ENCODE measurements at regions not wholly inside any gene's neighbourhood (a gene's known extent, or its start where the extent isn't known, plus 50 kb on each side); places are given as distances from the start of the nearest gene placed in this dataset.

DNA sequence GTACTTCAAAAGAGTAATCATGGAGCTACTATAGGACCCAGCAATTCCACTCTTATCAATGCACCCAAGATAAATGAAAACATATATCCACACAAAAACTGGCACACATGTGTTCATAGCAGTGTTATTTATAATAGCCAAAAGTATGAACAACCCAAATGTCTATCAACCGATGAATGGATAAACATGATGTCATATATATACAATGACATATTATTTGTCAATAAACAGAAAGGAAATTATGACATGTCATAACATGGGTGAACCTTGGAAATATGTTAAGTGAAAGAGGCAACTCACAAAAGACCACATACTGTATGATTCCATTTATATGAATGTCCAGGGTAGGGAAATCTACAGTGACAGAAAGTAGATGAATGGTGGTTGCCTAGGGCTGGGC is 347.1 kb upstream of the DDHD1 start:
- Histone ChIP-seq H3K36me3 (ENCODE audit: control insufficient read depth, insufficient read depth, low read length) (no peaks in the 10 kb centered on the region), H3K27ac (ENCODE audit: insufficient read depth, low read length, poor library complexity, severe bottlenecking) (no peak overlapping the region), H3K4me3 (ENCODE audit: insufficient read depth, low read depth, low read length, poor library complexity, severe bottlenecking) (no peak overlapping the region), H3K27me3 (replicated peaks; ENCODE audit: control insufficient read depth, insufficient read depth, low read length, poor library complexity, severe bottlenecking) (no peaks in the 10 kb centered on the region), H3K4me1 (ENCODE audit: control insufficient read depth, insufficient read depth, low read length, poor library complexity, severe bottlenecking) (no peaks in the 10 kb centered on the region), H3K9me3 (ENCODE audit: control insufficient read depth, low read length) (no peaks in the 10 kb centered on the region)
- no peak for DNase-seq

DNA sequence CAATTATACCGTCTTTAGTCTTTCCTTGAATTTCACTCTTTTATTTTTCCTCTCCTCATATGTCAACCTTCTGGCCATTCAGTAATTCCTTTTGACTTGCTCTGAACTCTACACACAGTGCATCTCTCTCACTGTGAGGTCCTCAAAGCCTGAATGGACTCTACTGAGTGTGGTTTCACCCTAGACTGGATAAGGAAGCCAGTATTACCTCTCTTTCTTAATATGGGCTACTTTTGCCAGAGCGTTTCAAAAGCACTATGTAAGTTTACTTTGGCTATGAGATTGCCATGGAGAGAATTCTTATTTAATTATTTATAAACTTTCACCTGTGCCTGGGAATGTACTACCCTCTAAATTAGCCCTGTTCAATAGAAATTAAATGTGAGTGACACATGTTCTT is 343.5 kb upstream of the DDHD1 start:
- H3K4me3 ChIP-seq (ENCODE audit: insufficient read depth, low read depth, low read length, poor library complexity, severe bottlenecking) = no peak overlapping the region
- DNase-seq = no peak
- no peaks in the 10 kb centered on the region for H3K9me3 ChIP-seq (ENCODE audit: control insufficient read depth, low read length)
- no peaks in the 10 kb centered on the region for H3K4me1 ChIP-seq (ENCODE audit: control insufficient read depth, insufficient read depth, low read length, poor library complexity, severe bottlenecking)
- no peak overlapping the region for H3K27ac ChIP-seq (ENCODE audit: insufficient read depth, low read length, poor library complexity, severe bottlenecking)
- no peaks in the 10 kb centered on the region for H3K27me3 ChIP-seq (replicated peaks; ENCODE audit: control insufficient read depth, insufficient read depth, low read length, poor library complexity, severe bottlenecking)
- H3K36me3 ChIP-seq (ENCODE audit: control insufficient read depth, insufficient read depth, low read length) = no peaks in the 10 kb centered on the region

DNA sequence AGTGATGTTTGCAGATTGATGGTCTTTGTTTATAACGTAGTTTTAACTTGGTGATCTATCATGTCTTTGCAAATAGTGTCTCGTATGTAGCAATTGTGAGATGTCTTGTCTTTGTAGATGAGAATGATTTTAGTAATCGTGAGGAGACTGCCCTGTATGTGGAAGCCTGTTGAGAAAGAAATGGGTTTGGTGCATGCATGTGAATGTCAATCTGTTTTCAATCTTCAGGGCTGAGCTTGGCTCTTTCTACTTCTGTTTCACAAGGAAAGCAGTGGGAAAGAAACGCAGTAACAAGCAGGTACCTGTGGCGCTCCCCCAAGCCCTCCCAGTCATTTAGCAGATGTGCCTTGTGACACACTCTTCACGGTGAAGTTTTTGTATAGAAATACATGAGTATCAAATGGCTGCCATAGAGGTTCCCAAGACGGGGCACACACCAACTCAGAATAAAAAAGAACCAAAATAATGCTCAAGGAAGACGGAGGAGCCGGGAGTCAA is 342.8 kb upstream of the DDHD1 start:
- Histone ChIP-seq H3K4me1 (ENCODE audit: control insufficient read depth, insufficient read depth, low read length, poor library complexity, severe bottlenecking) (no peaks in the 10 kb centered on the region), H3K27ac (ENCODE audit: insufficient read depth, low read length, poor library complexity, severe bottlenecking) (no peak overlapping the region), H3K36me3 (ENCODE audit: control insufficient read depth, insufficient read depth, low read length) (no peaks in the 10 kb centered on the region)

DNA sequence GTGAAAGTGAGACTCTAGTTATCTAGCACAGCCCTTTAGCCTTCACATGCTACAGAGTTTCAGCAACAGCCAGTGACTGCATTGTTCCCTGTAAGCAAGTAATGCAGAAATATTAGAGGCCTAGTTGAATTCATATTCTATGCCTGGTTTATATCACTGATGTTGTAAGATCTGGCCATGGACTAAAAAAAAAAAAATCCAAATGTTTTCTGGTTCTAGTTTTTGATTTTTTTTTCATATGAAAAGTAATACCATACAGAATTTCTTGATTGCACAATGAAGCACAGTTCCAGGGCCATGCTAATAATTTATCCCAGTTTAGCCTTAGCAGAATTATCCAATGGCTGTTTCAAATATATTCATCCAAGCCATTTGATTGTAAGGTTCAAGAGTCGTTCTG is 341.5 kb upstream of the DDHD1 start:
- H3K27ac ChIP-seq (ENCODE audit: insufficient read depth, low read length, poor library complexity, severe bottlenecking) = no peak overlapping the region
- DNase-seq = no peak

More for the DNA sequence above, 342.8 kb upstream of the DDHD1 start:
- no peak for DNase-seq
- no peaks in the 10 kb centered on the region for H3K9me3 ChIP-seq (ENCODE audit: control insufficient read depth, low read length)
- H3K27me3 ChIP-seq (replicated peaks; ENCODE audit: control insufficient read depth, insufficient read depth, low read length, poor library complexity, severe bottlenecking) = no peaks in the 10 kb centered on the region
- no peak overlapping the region for H3K4me3 ChIP-seq (ENCODE audit: insufficient read depth, low read depth, low read length, poor library complexity, severe bottlenecking)

DNA sequence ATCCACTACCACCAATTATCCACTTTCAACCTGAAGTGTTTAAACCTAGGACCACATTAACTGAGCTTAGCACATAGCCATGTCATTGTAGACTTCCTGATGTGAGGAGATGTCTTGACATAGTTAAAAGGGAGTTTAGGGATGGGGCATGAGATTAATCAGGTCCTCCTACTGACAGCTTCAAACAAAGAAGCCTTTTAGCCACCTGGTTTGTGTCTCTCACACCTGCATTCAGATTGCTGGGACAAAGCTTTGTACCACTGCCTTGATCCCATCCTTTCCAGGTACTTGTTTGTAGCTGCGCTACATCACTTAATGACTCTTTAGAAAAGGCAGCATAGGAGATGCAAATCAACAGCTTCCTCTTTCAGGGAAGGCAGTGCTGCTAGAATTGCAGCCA is 340.7 kb upstream of the DDHD1 start:
- Histone ChIP-seq H3K27me3 (replicated peaks; ENCODE audit: control insufficient read depth, insufficient read depth, low read length, poor library complexity, severe bottlenecking) (no peaks in the 10 kb centered on the region), H3K4me3 (ENCODE audit: insufficient read depth, low read depth, low read length, poor library complexity, severe bottlenecking) (no peak overlapping the region), H3K27ac (ENCODE audit: insufficient read depth, low read length, poor library complexity, severe bottlenecking) (no peak overlapping the region), H3K4me1 (ENCODE audit: control insufficient read depth, insufficient read depth, low read length, poor library complexity, severe bottlenecking) (no peaks in the 10 kb centered on the region), H3K36me3 (ENCODE audit: control insufficient read depth, insufficient read depth, low read length) (no peaks in the 10 kb centered on the region), H3K9me3 (ENCODE audit: control insufficient read depth, low read length) (no peaks in the 10 kb centered on the region)
- DNase-seq = no peak

More for the DNA sequence above, 341.5 kb upstream of the DDHD1 start:
- Histone ChIP-seq H3K9me3 (ENCODE audit: control insufficient read depth, low read length) (no peaks in the 10 kb centered on the region), H3K36me3 (ENCODE audit: control insufficient read depth, insufficient read depth, low read length) (no peaks in the 10 kb centered on the region), H3K27me3 (replicated peaks; ENCODE audit: control insufficient read depth, insufficient read depth, low read length, poor library complexity, severe bottlenecking) (no peaks in the 10 kb centered on the region), H3K4me3 (ENCODE audit: insufficient read depth, low read depth, low read length, poor library complexity, severe bottlenecking) (no peak overlapping the region), H3K4me1 (ENCODE audit: control insufficient read depth, insufficient read depth, low read length, poor library complexity, severe bottlenecking) (no peaks in the 10 kb centered on the region)

GRCh38 chr14:53493320-53493719 is 340.2 kb upstream of the DDHD1 start:
- Histone ChIP-seq H3K4me1 (ENCODE audit: control insufficient read depth, insufficient read depth, low read length, poor library complexity, severe bottlenecking) (no peaks in the 10 kb centered on the region), H3K27me3 (replicated peaks; ENCODE audit: control insufficient read depth, insufficient read depth, low read length, poor library complexity, severe bottlenecking) (no peaks in the 10 kb centered on the region), H3K9me3 (ENCODE audit: control insufficient read depth, low read length) (no peaks in the 10 kb centered on the region), H3K4me3 (ENCODE audit: insufficient read depth, low read depth, low read length, poor library complexity, severe bottlenecking) (no peak overlapping the region), H3K36me3 (ENCODE audit: control insufficient read depth, insufficient read depth, low read length) (no peaks in the 10 kb centered on the region), H3K27ac (ENCODE audit: insufficient read depth, low read length, poor library complexity, severe bottlenecking) (no peak overlapping the region)
- no peak for DNase-seq

DNA sequence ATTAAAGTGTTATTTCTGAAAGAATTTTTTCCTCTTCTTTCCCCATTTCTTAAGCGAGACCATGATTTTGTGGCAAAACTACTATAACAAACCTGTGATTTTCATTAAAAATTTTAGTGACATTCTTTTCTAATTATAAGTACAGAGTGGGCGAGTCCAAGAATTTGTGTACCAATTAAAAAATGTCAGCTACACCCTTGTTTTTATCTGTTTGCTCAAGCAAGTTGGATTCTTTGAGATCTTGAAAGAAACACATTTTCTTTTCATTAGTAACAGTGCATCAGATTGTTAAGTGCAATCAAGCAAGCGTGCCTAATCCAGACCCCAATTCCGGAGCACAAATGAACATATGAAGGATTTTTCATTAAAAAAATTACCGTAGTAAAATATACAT is 338.8 kb upstream of the DDHD1 start:
- Histone ChIP-seq H3K9me3 (ENCODE audit: control insufficient read depth, low read length) (no peaks in the 10 kb centered on the region), H3K36me3 (ENCODE audit: control insufficient read depth, insufficient read depth, low read length) (no peaks in the 10 kb centered on the region), H3K27me3 (replicated peaks; ENCODE audit: control insufficient read depth, insufficient read depth, low read length, poor library complexity, severe bottlenecking) (no peaks in the 10 kb centered on the region), H3K4me3 (ENCODE audit: insufficient read depth, low read depth, low read length, poor library complexity, severe bottlenecking) (no peak overlapping the region), H3K27ac (ENCODE audit: insufficient read depth, low read length, poor library complexity, severe bottlenecking) (no peak overlapping the region), H3K4me1 (ENCODE audit: control insufficient read depth, insufficient read depth, low read length, poor library complexity, severe bottlenecking) (no peaks in the 10 kb centered on the region)
- no peak for DNase-seq

GRCh38 chr14:53491256-53491883 is 338.2 kb upstream of the DDHD1 start:
- no peak for DNase-seq
- H3K4me1 ChIP-seq (ENCODE audit: control insufficient read depth, insufficient read depth, low read length, poor library complexity, severe bottlenecking) = no peaks in the 10 kb centered on the region
- H3K27me3 ChIP-seq (replicated peaks; ENCODE audit: control insufficient read depth, insufficient read depth, low read length, poor library complexity, severe bottlenecking) = no peaks in the 10 kb centered on the region
- no peaks in the 10 kb centered on the region for H3K9me3 ChIP-seq (ENCODE audit: control insufficient read depth, low read length)
- H3K27ac ChIP-seq (ENCODE audit: insufficient read depth, low read length, poor library complexity, severe bottlenecking) = no peak overlapping the region
- no peaks in the 10 kb centered on the region for H3K36me3 ChIP-seq (ENCODE audit: control insufficient read depth, insufficient read depth, low read length)
- H3K4me3 ChIP-seq (ENCODE audit: insufficient read depth, low read depth, low read length, poor library complexity, severe bottlenecking) = no peak overlapping the region

DNA sequence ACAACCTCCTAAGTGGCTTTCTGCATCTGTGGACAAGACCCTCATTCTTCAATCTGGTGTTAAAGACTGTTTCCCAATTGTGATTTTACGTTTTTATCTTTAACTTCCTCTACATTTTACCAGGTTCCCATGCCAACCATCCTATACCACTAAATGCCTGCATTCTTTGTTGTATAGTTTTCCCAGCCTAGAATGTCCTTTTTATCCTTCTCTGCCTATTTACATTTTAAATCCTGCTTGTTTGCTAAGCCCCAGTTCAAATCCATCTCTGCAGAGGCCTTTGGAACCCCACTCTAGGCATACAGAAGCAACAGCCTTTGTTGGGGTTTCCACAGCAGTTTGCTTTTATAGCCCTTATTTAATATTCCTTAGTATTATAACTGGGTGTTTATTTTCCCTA is 325.1 kb upstream of the DDHD1 start:
- no peaks in the 10 kb centered on the region for H3K27me3 ChIP-seq (replicated peaks; ENCODE audit: control insufficient read depth, insufficient read depth, low read length, poor library complexity, severe bottlenecking)
- no peak overlapping the region for H3K27ac ChIP-seq (ENCODE audit: insufficient read depth, low read length, poor library complexity, severe bottlenecking)
- H3K9me3 ChIP-seq (ENCODE audit: control insufficient read depth, low read length) = peaks cover 10% of the 10 kb centered on the region
- no peak for DNase-seq
- H3K4me1 ChIP-seq (ENCODE audit: control insufficient read depth, insufficient read depth, low read length, poor library complexity, severe bottlenecking) = no peaks in the 10 kb centered on the region
- no peak overlapping the region for H3K4me3 ChIP-seq (ENCODE audit: insufficient read depth, low read depth, low read length, poor library complexity, severe bottlenecking)
- H3K36me3 ChIP-seq (ENCODE audit: control insufficient read depth, insufficient read depth, low read length) = no peaks in the 10 kb centered on the region

GRCh38 chr14:53473480-53473879 is 320.4 kb upstream of the DDHD1 start:
- no peaks in the 10 kb centered on the region for H3K27me3 ChIP-seq (replicated peaks; ENCODE audit: control insufficient read depth, insufficient read depth, low read length, poor library complexity, severe bottlenecking)
- no peaks in the 10 kb centered on the region for H3K9me3 ChIP-seq (ENCODE audit: control insufficient read depth, low read length)
- H3K36me3 ChIP-seq (ENCODE audit: control insufficient read depth, insufficient read depth, low read length) = no peaks in the 10 kb centered on the region
- DNase-seq = no peak
- no peaks in the 10 kb centered on the region for H3K4me1 ChIP-seq (ENCODE audit: control insufficient read depth, insufficient read depth, low read length, poor library complexity, severe bottlenecking)
- no peak overlapping the region for H3K4me3 ChIP-seq (ENCODE audit: insufficient read depth, low read depth, low read length, poor library complexity, severe bottlenecking)
- no peak overlapping the region for H3K27ac ChIP-seq (ENCODE audit: insufficient read depth, low read length, poor library complexity, severe bottlenecking)

Data from effector memory CD4-positive, alpha-beta T cell (primary cell).